DND-41 (cell line): ENCODE measurements at regions not wholly inside any gene's neighbourhood (a gene's known extent, or its start where the extent isn't known, plus 50 kb on each side); places are given as distances from the start of the nearest gene placed in this dataset.

Experiments
- EZH2 ChIP-seq: IDR thresholded peaks from 3 replicates; pipeline ENCODE4 v1.6.1; 2012; ENCODE audit warnings: borderline replicate concordance, low read depth, mild to moderate bottlenecking, moderate library complexity, low read length, inconsistent platforms; ENCODE audit not compliant: severe bottlenecking
- TF ChIP-seq, protein P1 (sequence below): IDR thresholded peaks from 2 replicates; pipeline ENCODE4 v1.5.1; 2012; ENCODE audit warnings: borderline replicate concordance, low read length, moderate library complexity, mild to moderate bottlenecking; ENCODE audit not compliant: poor library complexity, severe bottlenecking; ENCODE audit errors: extremely low read depth

DNA sequence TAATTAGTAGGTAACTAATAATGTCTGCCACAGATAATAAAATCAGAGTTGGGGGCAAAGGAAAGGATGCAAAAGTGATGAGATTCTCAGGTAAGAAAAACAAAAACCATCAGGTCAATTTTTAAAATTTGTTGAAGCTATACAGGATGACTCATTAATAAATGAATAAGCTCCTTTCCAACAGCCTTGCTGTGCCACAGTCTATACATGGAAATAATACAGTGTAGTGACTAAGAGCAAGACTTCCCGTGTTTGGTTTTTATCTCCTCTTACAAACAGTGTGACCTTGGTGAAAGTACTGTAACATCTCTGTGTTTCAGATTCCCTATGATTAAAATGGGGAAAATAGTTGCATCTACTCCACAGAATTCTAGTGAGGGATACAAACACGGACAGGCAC lies 331.6 kb downstream of the PYDC2 start:
- TF ChIP-seq, protein P1, sequence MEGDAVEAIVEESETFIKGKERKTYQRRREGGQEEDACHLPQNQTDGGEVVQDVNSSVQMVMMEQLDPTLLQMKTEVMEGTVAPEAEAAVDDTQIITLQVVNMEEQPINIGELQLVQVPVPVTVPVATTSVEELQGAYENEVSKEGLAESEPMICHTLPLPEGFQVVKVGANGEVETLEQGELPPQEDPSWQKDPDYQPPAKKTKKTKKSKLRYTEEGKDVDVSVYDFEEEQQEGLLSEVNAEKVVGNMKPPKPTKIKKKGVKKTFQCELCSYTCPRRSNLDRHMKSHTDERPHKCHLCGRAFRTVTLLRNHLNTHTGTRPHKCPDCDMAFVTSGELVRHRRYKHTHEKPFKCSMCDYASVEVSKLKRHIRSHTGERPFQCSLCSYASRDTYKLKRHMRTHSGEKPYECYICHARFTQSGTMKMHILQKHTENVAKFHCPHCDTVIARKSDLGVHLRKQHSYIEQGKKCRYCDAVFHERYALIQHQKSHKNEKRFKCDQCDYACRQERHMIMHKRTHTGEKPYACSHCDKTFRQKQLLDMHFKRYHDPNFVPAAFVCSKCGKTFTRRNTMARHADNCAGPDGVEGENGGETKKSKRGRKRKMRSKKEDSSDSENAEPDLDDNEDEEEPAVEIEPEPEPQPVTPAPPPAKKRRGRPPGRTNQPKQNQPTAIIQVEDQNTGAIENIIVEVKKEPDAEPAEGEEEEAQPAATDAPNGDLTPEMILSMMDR: no peak
- no peak for TF ChIP-seq EZH2
